ENCODE measurements at regions not wholly inside any gene's neighbourhood (a gene's known extent, or its start where the extent isn't known, plus 50 kb on each side); places are given as distances from the start of the nearest gene placed in this dataset.

DNA sequence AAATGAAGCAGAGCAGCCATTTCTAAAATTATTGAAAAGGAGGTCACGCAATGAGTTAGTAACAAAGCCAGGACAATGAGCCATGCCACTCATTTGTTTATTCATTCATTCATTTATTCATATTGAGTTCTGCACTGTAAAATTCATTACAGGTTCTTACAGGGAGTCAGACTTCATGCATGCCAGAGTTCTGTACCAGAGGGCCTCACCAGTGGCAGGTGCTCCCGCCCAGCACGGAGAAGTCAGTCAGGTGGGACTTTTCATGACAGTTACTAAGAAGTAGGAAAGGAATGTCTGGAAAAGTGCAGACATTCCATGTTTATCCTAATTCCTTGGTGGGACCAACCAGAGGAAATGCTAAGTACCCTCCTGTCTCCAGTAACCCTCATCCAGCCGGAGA is 217.5 kb upstream of the BLID start:
- no peak overlapping the region for H2AFZ ChIP-seq (ENCODE audit: low read length)
- no peaks in the 10 kb centered on the region for H4K20me1 ChIP-seq (ENCODE audit: insufficient read depth, low read depth, low read length)
- H3K9me2 ChIP-seq (replicated peaks; ENCODE audit: insufficient read depth, low read length) = no peaks in the 10 kb centered on the region
- no peak overlapping the region for H3K4me3 ChIP-seq (ENCODE audit: low read length)
- H3K27ac ChIP-seq (ENCODE audit: low read length) = no peak overlapping the region
- H3K27me3 ChIP-seq (ENCODE audit: low read length) = no peaks in the 10 kb centered on the region
- no peaks in the 10 kb centered on the region for H3K79me2 ChIP-seq (ENCODE audit: low read length)
- no peak for DNase-seq
- H3K36me3 ChIP-seq (ENCODE audit: insufficient read depth, low read length) = no peaks in the 10 kb centered on the region
- no peak overlapping the region for H3K9ac ChIP-seq (ENCODE audit: low read length)
- no peaks in the 10 kb centered on the region for H3K4me1 ChIP-seq (ENCODE audit: low read length)
- H3K4me2 ChIP-seq (ENCODE audit: low read depth, low read length, poor library complexity, severe bottlenecking) = no peak overlapping the region
- H3K9me3 ChIP-seq (ENCODE audit: low read length) = no peaks in the 10 kb centered on the region

DNA sequence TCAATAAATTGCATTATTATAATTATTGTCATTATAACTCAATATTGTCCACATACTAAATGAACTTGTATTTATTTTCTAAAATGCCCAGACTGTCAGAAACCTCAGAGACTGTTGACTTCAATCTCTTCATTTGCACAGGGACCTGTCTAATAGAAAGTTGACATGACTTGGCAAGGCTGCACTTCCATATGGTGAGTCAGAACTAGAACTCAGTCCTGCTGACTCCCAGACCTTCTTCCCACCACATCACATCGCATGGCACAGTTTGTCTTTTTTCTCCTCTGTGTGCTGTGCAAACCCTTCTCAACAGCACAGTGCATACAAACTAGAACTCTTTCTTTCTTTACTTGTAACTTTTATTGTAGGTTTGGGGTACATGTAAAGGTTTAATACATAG is 215.1 kb upstream of the BLID start:
- H3K4me3 ChIP-seq (ENCODE audit: low read length) = no peak overlapping the region
- H3K9me2 ChIP-seq (replicated peaks; ENCODE audit: insufficient read depth, low read length) = no peaks in the 10 kb centered on the region
- no peak overlapping the region for H3K27ac ChIP-seq (ENCODE audit: low read length)
- H3K9me3 ChIP-seq (ENCODE audit: low read length) = no peaks in the 10 kb centered on the region
- H3K79me2 ChIP-seq (ENCODE audit: low read length) = no peaks in the 10 kb centered on the region
- no peaks in the 10 kb centered on the region for H3K36me3 ChIP-seq (ENCODE audit: insufficient read depth, low read length)
- no peaks in the 10 kb centered on the region for H3K27me3 ChIP-seq (ENCODE audit: low read length)
- H3K9ac ChIP-seq (ENCODE audit: low read length) = no peak overlapping the region
- no peaks in the 10 kb centered on the region for H4K20me1 ChIP-seq (ENCODE audit: insufficient read depth, low read depth, low read length)
- no peak overlapping the region for H3K4me2 ChIP-seq (ENCODE audit: low read depth, low read length, poor library complexity, severe bottlenecking)
- H2AFZ ChIP-seq (ENCODE audit: low read length) = no peak overlapping the region
- no peak for DNase-seq
- no peaks in the 10 kb centered on the region for H3K4me1 ChIP-seq (ENCODE audit: low read length)

DNA sequence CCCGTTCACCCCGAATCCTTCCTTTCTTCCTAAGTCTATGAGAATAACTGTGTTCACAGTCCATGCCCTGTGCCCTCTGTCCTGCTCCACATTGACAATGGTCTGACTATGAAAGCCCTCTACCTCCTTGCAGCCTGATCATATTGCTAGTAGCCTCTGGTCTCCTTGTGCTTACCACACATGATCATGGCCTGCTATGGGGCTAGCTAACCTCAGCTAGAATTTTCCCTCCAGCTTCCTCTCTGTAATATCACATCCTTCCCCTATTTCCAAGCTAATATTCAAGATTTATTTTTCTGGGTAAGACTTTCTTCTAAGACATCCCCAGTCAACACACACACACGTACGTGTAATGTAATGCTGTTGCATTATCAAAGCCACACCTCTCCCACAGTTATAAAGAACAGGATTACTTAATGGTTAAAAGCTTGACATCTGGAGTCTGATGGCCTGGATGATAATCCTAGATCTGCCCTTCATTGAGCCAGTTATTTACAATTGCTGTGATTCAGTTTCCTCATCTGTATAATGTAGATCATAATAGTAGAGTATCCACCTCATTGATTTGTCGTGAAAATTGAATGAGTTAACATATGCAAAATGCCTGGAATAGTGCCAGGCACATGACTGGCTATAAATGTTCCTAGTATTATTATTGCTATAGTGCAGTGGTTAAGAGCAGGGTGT is 214.4 kb upstream of the BLID start:
- Histone ChIP-seq H4K20me1 (ENCODE audit: insufficient read depth, low read depth, low read length) (no peaks in the 10 kb centered on the region), H3K9me2 (replicated peaks; ENCODE audit: insufficient read depth, low read length) (no peaks in the 10 kb centered on the region), H3K4me3 (ENCODE audit: low read length) (no peak overlapping the region), H2AFZ (ENCODE audit: low read length) (no peak overlapping the region), H3K27me3 (ENCODE audit: low read length) (no peaks in the 10 kb centered on the region), H3K9me3 (ENCODE audit: low read length) (no peaks in the 10 kb centered on the region), H3K79me2 (ENCODE audit: low read length) (no peaks in the 10 kb centered on the region), H3K36me3 (ENCODE audit: insufficient read depth, low read length) (no peaks in the 10 kb centered on the region), H3K4me2 (ENCODE audit: low read depth, low read length, poor library complexity, severe bottlenecking) (no peak overlapping the region), H3K4me1 (ENCODE audit: low read length) (no peaks in the 10 kb centered on the region), H3K27ac (ENCODE audit: low read length) (no peak overlapping the region), H3K9ac (ENCODE audit: low read length) (no peak overlapping the region)
- DNase-seq = no peak

DNA sequence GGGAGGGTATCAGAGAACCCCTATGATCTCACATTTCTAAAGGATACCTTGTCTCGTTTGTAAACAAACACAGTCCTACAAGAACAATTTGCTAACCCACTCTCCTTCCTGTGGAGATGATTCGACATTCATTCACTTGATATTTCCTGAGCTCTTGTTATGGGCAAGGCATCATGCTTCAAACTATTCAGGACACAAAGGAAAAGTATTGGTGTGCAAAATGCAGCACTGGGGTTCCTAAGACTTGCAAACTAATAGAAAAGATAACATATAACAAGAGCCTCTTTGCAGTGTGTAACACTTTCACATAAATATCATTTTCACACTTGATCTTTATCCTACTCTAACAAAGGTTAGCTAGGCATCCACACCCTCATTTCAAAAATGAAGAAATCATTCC is 211.5 kb upstream of the BLID start:
- Histone ChIP-seq H3K9me3 (ENCODE audit: low read length) (no peaks in the 10 kb centered on the region), H3K27me3 (ENCODE audit: low read length) (no peaks in the 10 kb centered on the region), H3K9me2 (replicated peaks; ENCODE audit: insufficient read depth, low read length) (no peaks in the 10 kb centered on the region), H3K27ac (ENCODE audit: low read length) (no peak overlapping the region), H3K9ac (ENCODE audit: low read length) (no peak overlapping the region), H3K4me3 (ENCODE audit: low read length) (no peak overlapping the region), H2AFZ (ENCODE audit: low read length) (no peak overlapping the region), H3K36me3 (ENCODE audit: insufficient read depth, low read length) (no peaks in the 10 kb centered on the region), H3K4me1 (ENCODE audit: low read length) (no peaks in the 10 kb centered on the region), H3K79me2 (ENCODE audit: low read length) (no peaks in the 10 kb centered on the region), H3K4me2 (ENCODE audit: low read depth, low read length, poor library complexity, severe bottlenecking) (no peak overlapping the region), H4K20me1 (ENCODE audit: insufficient read depth, low read depth, low read length) (no peaks in the 10 kb centered on the region)
- no peak for DNase-seq

DNA sequence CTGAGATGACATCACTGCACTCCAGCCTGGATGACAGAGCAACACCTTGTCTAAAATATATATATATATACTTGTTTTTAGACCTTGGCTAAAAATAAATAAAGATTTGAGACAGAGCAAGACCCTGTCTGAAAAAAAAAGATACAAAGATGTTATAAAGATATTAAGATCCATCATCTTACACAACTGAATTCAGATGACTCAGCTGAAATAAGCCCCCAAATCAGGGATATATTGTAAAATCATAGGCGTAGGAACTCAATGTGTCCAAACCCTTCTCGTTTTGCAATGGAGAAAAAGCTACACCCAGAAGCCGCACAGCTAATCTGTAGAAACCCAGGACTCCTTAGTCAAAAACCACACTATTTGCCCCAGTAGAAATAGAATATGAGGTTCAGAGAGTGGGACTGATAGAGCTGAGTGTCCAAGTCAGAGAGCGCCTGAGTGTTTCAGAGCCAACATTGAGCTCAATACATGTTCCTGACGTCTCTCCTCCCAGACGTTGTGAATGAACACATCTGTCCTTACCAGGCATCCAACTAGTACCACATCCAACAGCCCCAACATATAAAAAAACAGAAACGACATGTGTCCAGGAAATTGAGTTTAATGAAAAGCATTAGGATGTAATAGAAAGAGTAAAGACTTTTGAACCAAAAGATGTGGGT is 207.9 kb upstream of the BLID start:
- H3K9me2 ChIP-seq (replicated peaks; ENCODE audit: insufficient read depth, low read length) = no peaks in the 10 kb centered on the region
- H3K4me1 ChIP-seq (ENCODE audit: low read length) = no peaks in the 10 kb centered on the region
- no peak overlapping the region for H3K4me3 ChIP-seq (ENCODE audit: low read length)
- DNase-seq = no peak
- H3K79me2 ChIP-seq (ENCODE audit: low read length) = no peaks in the 10 kb centered on the region
- no peak overlapping the region for H3K9ac ChIP-seq (ENCODE audit: low read length)
- H3K9me3 ChIP-seq (ENCODE audit: low read length) = no peaks in the 10 kb centered on the region
- no peaks in the 10 kb centered on the region for H3K27me3 ChIP-seq (ENCODE audit: low read length)
- H3K36me3 ChIP-seq (ENCODE audit: insufficient read depth, low read length) = no peaks in the 10 kb centered on the region
- H4K20me1 ChIP-seq (ENCODE audit: insufficient read depth, low read depth, low read length) = no peaks in the 10 kb centered on the region
- no peak overlapping the region for H2AFZ ChIP-seq (ENCODE audit: low read length)
- H3K27ac ChIP-seq (ENCODE audit: low read length) = no peak overlapping the region
- no peak overlapping the region for H3K4me2 ChIP-seq (ENCODE audit: low read depth, low read length, poor library complexity, severe bottlenecking)

DNA sequence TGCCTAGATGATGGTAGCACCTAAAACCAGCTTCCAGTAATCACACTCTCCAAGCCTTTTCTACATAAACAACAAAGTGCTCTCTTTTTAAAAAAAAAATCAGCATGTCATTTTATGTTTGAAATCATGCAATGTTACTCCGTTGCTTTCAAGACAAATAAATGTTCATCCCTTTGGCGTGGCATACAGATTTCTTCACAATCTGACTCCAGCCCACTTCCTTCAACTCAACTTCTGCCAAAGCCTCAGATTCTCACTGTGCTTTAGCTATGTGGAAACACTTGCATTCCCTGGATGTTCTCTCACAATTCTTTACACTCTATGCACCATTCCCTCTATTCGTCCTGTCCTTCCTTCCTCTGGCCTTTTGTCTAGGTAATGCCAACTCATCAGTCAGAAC is 206.3 kb upstream of the BLID start:
- no peak overlapping the region for H3K27ac ChIP-seq (ENCODE audit: low read length)
- no peaks in the 10 kb centered on the region for H3K4me1 ChIP-seq (ENCODE audit: low read length)
- no peaks in the 10 kb centered on the region for H3K9me3 ChIP-seq (ENCODE audit: low read length)
- H3K79me2 ChIP-seq (ENCODE audit: low read length) = no peaks in the 10 kb centered on the region
- no peak overlapping the region for H3K9ac ChIP-seq (ENCODE audit: low read length)
- H3K9me2 ChIP-seq (replicated peaks; ENCODE audit: insufficient read depth, low read length) = no peaks in the 10 kb centered on the region
- no peaks in the 10 kb centered on the region for H4K20me1 ChIP-seq (ENCODE audit: insufficient read depth, low read depth, low read length)
- no peak overlapping the region for H2AFZ ChIP-seq (ENCODE audit: low read length)
- no peaks in the 10 kb centered on the region for H3K36me3 ChIP-seq (ENCODE audit: insufficient read depth, low read length)
- no peak for DNase-seq
- no peak overlapping the region for H3K4me2 ChIP-seq (ENCODE audit: low read depth, low read length, poor library complexity, severe bottlenecking)
- H3K4me3 ChIP-seq (ENCODE audit: low read length) = no peak overlapping the region
- no peaks in the 10 kb centered on the region for H3K27me3 ChIP-seq (ENCODE audit: low read length)

DNA sequence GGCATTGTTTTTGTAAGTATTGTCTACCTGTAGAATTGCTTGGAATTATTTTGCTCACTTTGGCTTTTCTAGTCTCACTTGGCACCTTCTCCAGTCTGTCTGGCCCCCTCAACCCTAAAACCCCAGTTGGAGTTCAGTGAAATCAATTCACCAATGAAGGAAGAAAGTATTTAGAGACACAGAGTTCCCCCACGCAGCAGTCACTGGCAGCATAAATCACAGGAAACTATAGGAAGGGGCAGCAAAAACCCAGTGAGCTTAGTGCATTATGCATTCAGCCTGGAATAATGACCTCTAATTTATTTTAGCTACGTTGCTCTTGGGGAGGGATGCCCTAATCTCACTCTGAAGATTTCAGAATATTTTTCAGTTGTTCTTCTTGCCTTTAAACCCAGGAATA is 204.7 kb upstream of the BLID start:
- Histone ChIP-seq H3K4me3 (ENCODE audit: low read length) (no peak overlapping the region), H3K4me1 (ENCODE audit: low read length) (no peaks in the 10 kb centered on the region), H3K9ac (ENCODE audit: low read length) (no peak overlapping the region), H3K4me2 (ENCODE audit: low read depth, low read length, poor library complexity, severe bottlenecking) (no peak overlapping the region), H4K20me1 (ENCODE audit: insufficient read depth, low read depth, low read length) (no peaks in the 10 kb centered on the region), H3K9me2 (replicated peaks; ENCODE audit: insufficient read depth, low read length) (no peaks in the 10 kb centered on the region), H2AFZ (ENCODE audit: low read length) (no peak overlapping the region), H3K9me3 (ENCODE audit: low read length) (no peaks in the 10 kb centered on the region), H3K36me3 (ENCODE audit: insufficient read depth, low read length) (no peaks in the 10 kb centered on the region), H3K27me3 (ENCODE audit: low read length) (no peaks in the 10 kb centered on the region), H3K79me2 (ENCODE audit: low read length) (no peaks in the 10 kb centered on the region), H3K27ac (ENCODE audit: low read length) (no peak overlapping the region)
- DNase-seq = no peak

DNA sequence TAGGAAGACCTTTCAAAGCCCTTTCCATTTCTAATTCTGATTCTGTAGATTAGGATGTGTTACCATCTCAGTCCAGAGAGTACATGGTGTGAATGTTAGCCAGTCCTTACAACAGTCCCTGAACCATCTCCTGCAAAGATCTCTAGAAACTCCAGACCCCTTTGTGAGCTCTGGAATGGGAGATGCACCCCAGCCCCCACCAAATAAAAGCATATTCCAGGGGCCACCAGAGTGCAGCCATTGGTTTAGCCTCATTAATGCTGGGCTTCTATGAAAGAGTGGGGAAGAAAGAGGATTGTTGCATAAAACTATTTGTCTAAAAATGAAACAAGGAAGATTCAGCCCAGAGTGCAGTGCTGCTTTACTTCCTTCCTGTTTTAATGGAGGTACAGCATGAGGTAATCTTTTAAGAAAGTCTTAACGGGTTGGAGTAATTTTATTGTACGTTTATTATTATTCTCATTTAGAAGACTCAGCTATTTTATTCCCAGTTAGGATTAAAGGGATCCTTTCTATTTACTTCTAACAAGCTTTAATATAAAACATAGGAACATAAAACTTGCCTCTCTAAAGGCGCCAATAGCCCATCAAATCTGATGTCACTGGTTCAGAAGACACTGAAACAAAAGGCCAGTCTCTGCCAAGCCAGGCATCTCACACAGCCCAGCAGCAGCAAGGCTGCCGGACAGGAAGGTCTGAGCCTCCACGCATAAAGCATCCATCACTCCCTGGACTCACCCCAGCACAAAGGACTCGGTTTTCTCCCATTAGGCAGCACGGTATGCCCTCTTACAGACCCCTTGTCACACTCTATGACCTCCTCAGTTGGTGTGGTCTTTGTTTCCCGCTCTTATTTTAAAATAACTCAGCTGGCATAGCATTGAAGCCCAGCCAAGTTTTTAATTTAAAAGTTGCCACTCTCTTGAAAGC is 203.9 kb upstream of the BLID start:
- no peak overlapping the region for H3K4me2 ChIP-seq (ENCODE audit: low read depth, low read length, poor library complexity, severe bottlenecking)
- DNase-seq = no peak
- H3K27ac ChIP-seq (ENCODE audit: low read length) = no peak overlapping the region
- no peak overlapping the region for H3K4me3 ChIP-seq (ENCODE audit: low read length)
- H3K9ac ChIP-seq (ENCODE audit: low read length) = no peak overlapping the region
- H3K36me3 ChIP-seq (ENCODE audit: insufficient read depth, low read length) = no peaks in the 10 kb centered on the region
- no peaks in the 10 kb centered on the region for H3K9me3 ChIP-seq (ENCODE audit: low read length)
- no peaks in the 10 kb centered on the region for H3K4me1 ChIP-seq (ENCODE audit: low read length)
- no peaks in the 10 kb centered on the region for H3K9me2 ChIP-seq (replicated peaks; ENCODE audit: insufficient read depth, low read length)
- no peak overlapping the region for H2AFZ ChIP-seq (ENCODE audit: low read length)
- H3K27me3 ChIP-seq (ENCODE audit: low read length) = no peaks in the 10 kb centered on the region
- H4K20me1 ChIP-seq (ENCODE audit: insufficient read depth, low read depth, low read length) = no peaks in the 10 kb centered on the region
- no peaks in the 10 kb centered on the region for H3K79me2 ChIP-seq (ENCODE audit: low read length)

All from Karpas-422 (cell line).